ENCODE measurements at regions not wholly inside any gene's neighbourhood (a gene's known extent, or its start where the extent isn't known, plus 50 kb on each side); places are given as distances from the start of the nearest gene placed in this dataset.

DNA sequence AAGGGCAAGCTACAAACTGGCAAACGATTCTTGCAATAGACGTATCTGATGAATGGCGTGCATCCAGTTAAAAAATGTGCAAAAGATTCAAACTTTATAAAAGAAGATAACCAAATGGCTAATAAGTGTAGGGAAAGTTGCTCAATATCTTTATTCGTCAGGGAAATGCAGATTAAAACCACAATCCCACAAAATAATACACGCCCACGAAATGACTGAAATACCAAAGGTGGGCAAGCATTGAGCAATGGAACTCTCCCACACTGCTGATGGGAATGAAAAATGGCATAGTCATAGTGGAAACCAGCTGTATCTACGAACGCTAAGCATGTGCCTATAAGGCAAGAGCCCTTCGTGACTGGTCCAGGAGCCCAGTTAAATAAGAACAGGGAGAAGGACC lies 168.6 kb upstream of the SIX2 start:
- H3K4me1 Mint-ChIP-seq (ENCODE audit: unreplicated experiment) = peaks cover 58% of the 10 kb centered on the region
- no peaks in the 10 kb centered on the region for H3K27me3 Mint-ChIP-seq (ENCODE audit: unreplicated experiment)

DNA sequence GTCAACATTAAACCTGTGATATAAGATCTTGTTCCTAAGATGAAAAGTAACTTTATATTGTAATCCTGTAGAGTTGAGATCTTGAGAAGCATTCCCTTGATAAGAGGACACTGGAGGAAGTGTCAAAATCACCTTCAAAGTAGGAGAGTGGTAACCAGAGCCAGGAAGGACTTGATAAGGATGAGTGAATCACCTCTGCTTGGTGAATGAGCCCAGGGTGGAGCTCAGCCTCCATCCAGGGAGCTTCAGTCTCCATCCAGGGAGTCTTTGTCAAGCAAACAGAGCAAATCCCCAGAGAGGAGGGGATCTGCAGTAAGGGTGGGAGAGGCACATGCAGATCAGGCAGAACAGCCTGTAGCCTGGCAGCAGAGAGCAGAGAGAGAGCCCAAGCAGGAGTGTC lies 167.1 kb upstream of the SIX2 start:
- H3K27ac Mint-ChIP-seq (ENCODE audit: unreplicated experiment) = no peak overlapping the region
- TF ChIP-seq, protein P1, sequence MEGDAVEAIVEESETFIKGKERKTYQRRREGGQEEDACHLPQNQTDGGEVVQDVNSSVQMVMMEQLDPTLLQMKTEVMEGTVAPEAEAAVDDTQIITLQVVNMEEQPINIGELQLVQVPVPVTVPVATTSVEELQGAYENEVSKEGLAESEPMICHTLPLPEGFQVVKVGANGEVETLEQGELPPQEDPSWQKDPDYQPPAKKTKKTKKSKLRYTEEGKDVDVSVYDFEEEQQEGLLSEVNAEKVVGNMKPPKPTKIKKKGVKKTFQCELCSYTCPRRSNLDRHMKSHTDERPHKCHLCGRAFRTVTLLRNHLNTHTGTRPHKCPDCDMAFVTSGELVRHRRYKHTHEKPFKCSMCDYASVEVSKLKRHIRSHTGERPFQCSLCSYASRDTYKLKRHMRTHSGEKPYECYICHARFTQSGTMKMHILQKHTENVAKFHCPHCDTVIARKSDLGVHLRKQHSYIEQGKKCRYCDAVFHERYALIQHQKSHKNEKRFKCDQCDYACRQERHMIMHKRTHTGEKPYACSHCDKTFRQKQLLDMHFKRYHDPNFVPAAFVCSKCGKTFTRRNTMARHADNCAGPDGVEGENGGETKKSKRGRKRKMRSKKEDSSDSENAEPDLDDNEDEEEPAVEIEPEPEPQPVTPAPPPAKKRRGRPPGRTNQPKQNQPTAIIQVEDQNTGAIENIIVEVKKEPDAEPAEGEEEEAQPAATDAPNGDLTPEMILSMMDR (IDR thresholded peaks at IDR 0.05) = no peak
- no peaks in the 10 kb centered on the region for H3K36me3 Mint-ChIP-seq (ENCODE audit: unreplicated experiment)
- H3K4me3 Mint-ChIP-seq (ENCODE audit: unreplicated experiment) = no peak overlapping the region
- DNase-seq (ENCODE audit: extremely low spot score, unreplicated experiment) = no peak
- peaks cover 6% of the 10 kb centered on the region for H3K9me3 Mint-ChIP-seq (ENCODE audit: unreplicated experiment)
- H3K4me1 Mint-ChIP-seq (ENCODE audit: unreplicated experiment) = peaks cover 63% of the 10 kb centered on the region
- no peaks in the 10 kb centered on the region for H3K27me3 Mint-ChIP-seq (ENCODE audit: unreplicated experiment)

More for the DNA sequence above, 168.6 kb upstream of the SIX2 start:
- TF ChIP-seq, protein P1 (IDR thresholded peaks at IDR 0.05) = no peak
- Mint-ChIP-seq H3K9me3 (ENCODE audit: unreplicated experiment) (peaks cover 6% of the 10 kb centered on the region), H3K27ac (ENCODE audit: unreplicated experiment) (peak overlapping the region; percentile 88), H3K36me3 (ENCODE audit: unreplicated experiment) (no peaks in the 10 kb centered on the region), H3K4me3 (ENCODE audit: unreplicated experiment) (no peak overlapping the region)
- DNase-seq (ENCODE audit: extremely low spot score, unreplicated experiment) = no peak

DNA sequence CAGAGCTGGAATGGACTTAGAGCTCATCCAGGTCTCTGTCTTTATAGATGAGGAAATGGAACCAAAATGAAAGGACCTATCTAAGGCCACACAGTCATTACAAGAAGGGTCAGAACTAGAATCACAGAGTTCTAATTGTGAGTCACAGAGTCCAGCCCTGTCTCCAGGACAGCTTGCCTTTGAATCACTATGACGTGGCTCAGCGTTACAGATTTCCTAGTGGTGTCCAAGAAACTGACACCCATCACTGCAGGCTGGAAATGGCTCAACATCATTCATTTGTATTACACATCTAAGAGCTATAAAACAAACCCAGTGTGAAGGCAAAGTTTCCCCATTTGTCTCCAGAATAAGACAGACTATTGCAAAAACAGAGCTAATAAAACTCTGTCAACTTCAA lies 164.3 kb upstream of the SIX2 start:
- no peak for DNase-seq (ENCODE audit: extremely low spot score, unreplicated experiment)
- Mint-ChIP-seq H3K4me1 (ENCODE audit: unreplicated experiment) (peaks cover 53% of the 10 kb centered on the region), H3K27me3 (ENCODE audit: unreplicated experiment) (peaks cover 2% of the 10 kb centered on the region), H3K36me3 (ENCODE audit: unreplicated experiment) (no peaks in the 10 kb centered on the region), H3K9me3 (ENCODE audit: unreplicated experiment) (peaks cover 6% of the 10 kb centered on the region), H3K27ac (ENCODE audit: unreplicated experiment) (peak overlapping the region; percentile 81), H3K4me3 (ENCODE audit: unreplicated experiment) (no peak overlapping the region)
- TF ChIP-seq, protein P1 (IDR thresholded peaks at IDR 0.05) = peak; percentile 7

DNA sequence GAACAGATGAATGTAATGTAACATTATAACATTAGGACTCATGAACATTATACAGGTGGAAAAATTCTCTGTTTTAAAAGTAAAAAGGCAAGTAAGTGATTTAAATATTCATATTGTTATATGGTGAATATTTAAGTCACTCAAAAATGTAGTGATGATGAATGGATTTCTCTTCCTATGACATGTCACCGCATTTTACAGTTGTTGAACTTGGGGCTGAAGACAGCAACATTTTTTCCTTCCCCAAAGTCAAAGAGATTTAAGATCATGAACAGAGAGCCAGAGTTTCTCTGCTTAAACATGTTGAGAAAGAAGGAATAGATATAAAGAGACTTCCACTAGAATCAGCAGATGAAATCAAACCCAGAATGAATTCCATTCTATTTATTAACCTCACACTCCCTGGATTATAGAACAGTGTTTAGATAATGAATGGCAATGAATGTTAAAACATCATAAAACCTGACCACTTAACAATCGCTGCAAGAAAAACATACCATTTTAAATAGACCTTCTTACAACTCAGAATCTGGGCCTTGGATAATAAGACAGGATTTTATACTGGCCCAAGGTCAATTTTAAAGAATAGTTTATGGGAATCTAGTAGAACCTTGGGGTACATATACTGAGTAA lies 163.6 kb upstream of the SIX2 start:
- Mint-ChIP-seq H3K9me3 (ENCODE audit: unreplicated experiment) (peaks cover 6% of the 10 kb centered on the region), H3K27me3 (ENCODE audit: unreplicated experiment) (peaks cover 4% of the 10 kb centered on the region), H3K4me3 (ENCODE audit: unreplicated experiment) (no peak overlapping the region), H3K4me1 (ENCODE audit: unreplicated experiment) (peaks cover 52% of the 10 kb centered on the region), H3K27ac (ENCODE audit: unreplicated experiment) (peak overlapping the region; percentile 81), H3K36me3 (ENCODE audit: unreplicated experiment) (no peaks in the 10 kb centered on the region)
- TF ChIP-seq, protein P1 (IDR thresholded peaks at IDR 0.05) = no peak
- DNase-seq (ENCODE audit: extremely low spot score, unreplicated experiment) = no peak

DNA sequence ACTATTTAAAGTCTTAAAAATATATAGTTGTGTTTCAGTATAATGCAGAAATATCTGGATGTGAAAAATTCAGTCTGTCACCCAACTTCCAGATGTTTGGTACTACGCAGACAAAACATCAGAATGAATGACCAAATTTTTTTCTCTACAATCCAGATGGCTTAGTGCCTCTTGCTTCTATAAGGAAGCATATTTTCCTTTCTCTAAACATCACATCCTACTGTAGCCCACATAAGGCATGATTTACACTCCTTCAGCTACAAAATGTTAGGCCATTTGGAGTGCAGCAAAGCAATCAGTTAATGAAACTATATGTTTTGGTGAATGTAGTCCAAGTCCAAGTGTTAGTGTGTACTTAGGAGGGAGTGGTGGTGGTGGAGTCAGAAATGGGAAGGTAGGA lies 162.9 kb upstream of the SIX2 start:
- TF ChIP-seq, protein P1 (IDR thresholded peaks at IDR 0.05) = no peak
- no peak for DNase-seq (ENCODE audit: extremely low spot score, unreplicated experiment)
- H3K27ac Mint-ChIP-seq (ENCODE audit: unreplicated experiment) = peak overlapping the region; percentile 81
- no peaks in the 10 kb centered on the region for H3K36me3 Mint-ChIP-seq (ENCODE audit: unreplicated experiment)
- H3K4me3 Mint-ChIP-seq (ENCODE audit: unreplicated experiment) = no peak overlapping the region
- peaks cover 6% of the 10 kb centered on the region for H3K9me3 Mint-ChIP-seq (ENCODE audit: unreplicated experiment)
- peaks cover 48% of the 10 kb centered on the region for H3K4me1 Mint-ChIP-seq (ENCODE audit: unreplicated experiment)
- peaks cover 4% of the 10 kb centered on the region for H3K27me3 Mint-ChIP-seq (ENCODE audit: unreplicated experiment)

All from osteocyte (in vitro differentiated cells).